Neural progenitor cell (in vitro differentiated cells): ENCODE measurements at regions not wholly inside any gene's neighbourhood (a gene's known extent, or its start where the extent isn't known, plus 50 kb on each side); places are given as distances from the start of the nearest gene placed in this dataset.
A peak's percentile ranks its signal among the peaks of the same experiment; 100 is the strongest.
"Not testable (repeated sequence)": the region's sequence is repeated elsewhere in the genome, so short reads cannot be mapped to it uniquely, and the experiment has no call there.

ENCODE experiments used
- DNase-seq: peaks from one replicate; pipeline ENCODE4 v3.0.0-alpha.2; 2016; ENCODE audit warnings: low spot score
- H2AFZ ChIP-seq: fragments of 200-600 bp; sonication (generic); replicated peaks from 2 replicates; pipeline ENCODE4 v1.6.1; 2016; ENCODE audit warnings: antibody characterized with exemption
- H3F3A ChIP-seq: fragments of 200-600 bp; sonication (generic); 2 replicates; pipeline ENCODE4 v1.6.1; 2016; ENCODE audit warnings: antibody characterized with exemption, low read depth
- H3K27ac ChIP-seq: fragments of 200-600 bp; sonication (generic); 2 replicates; pipeline ENCODE4 v1.5.1; 2016; ENCODE audit warnings: mild to moderate bottlenecking
- H3K27me3 ChIP-seq: fragments of 200-600 bp; sonication (generic); 2 replicates; pipeline ENCODE4 v1.6.1; 2016; ENCODE audit warnings: mild to moderate bottlenecking, moderate library complexity
- H3K36me3 ChIP-seq: fragments of 200-600 bp; sonication (generic); 2 replicates; pipeline ENCODE4 v1.5.1; 2016
- H3K4me1 ChIP-seq: fragments of 200-600 bp; sonication (generic); 2 replicates; pipeline ENCODE4 v1.6.1; 2016; ENCODE audit warnings: mixed run types
- H3K4me2 ChIP-seq: fragments of 200-600 bp; sonication (generic); 2 replicates; pipeline ENCODE4 v1.6.1; 2016
- H3K4me3 ChIP-seq: fragments of 200-600 bp; sonication (generic); 2 replicates; pipeline ENCODE4 v1.5.1; 2016
- H3K79me2 ChIP-seq: fragments of 200-600 bp; sonication (generic); 2 replicates; pipeline ENCODE4 v1.6.1; 2016; ENCODE audit warnings: low read depth
- H3K9ac ChIP-seq: fragments of 200-600 bp; sonication (generic); 2 replicates; pipeline ENCODE4 v1.6.1; 2016
- H3K9me3 ChIP-seq: fragments of 200-600 bp; sonication (generic); 2 replicates; pipeline ENCODE4 v1.5.1; 2016; ENCODE audit warnings: low read depth
- H4K20me1 ChIP-seq: fragments of 200-600 bp; sonication (generic); 2 replicates; pipeline ENCODE4 v1.6.1; 2016; ENCODE audit warnings: low read depth
- H3K27ac Mint-ChIP-seq: 3 replicates; pipeline ENCODE4 v1.8.0; 2021; ENCODE audit warnings: mixed read lengths
- H3K27me3 Mint-ChIP-seq: 2 replicates; pipeline ENCODE4 v1.8.0; 2022; ENCODE audit warnings: low read depth, mild to moderate bottlenecking, inconsistent platforms, moderate library complexity, mixed read lengths; ENCODE audit not compliant: insufficient read depth
- H3K36me3 Mint-ChIP-seq: 3 replicates; pipeline ENCODE4 v1.8.0; 2021; ENCODE audit warnings: mixed read lengths
- H3K4me1 Mint-ChIP-seq: 3 replicates; pipeline ENCODE4 v1.8.0; 2021; ENCODE audit warnings: mixed read lengths
- H3K4me3 Mint-ChIP-seq: 3 replicates; pipeline ENCODE4 v1.8.0; 2021; ENCODE audit warnings: mild to moderate bottlenecking, moderate library complexity, mixed read lengths
- H3K9me3 Mint-ChIP-seq: 3 replicates; pipeline ENCODE4 v1.8.0; 2020; ENCODE audit warnings: mixed read lengths
- CTCF ChIP-seq: fragments of 200-600 bp; sonication (generic); IDR thresholded peaks from 2 replicates; pipeline ENCODE4 v1.5.1; 2017; ENCODE audit warnings: antibody characterized with exemption, mild to moderate bottlenecking
- EZH2 ChIP-seq: fragments of 200-600 bp; sonication (generic); IDR thresholded peaks from 2 replicates; pipeline ENCODE4 v1.6.1; 2017; ENCODE audit warnings: antibody characterized with exemption, mild to moderate bottlenecking, moderate library complexity
- EZH2phosphoT487 ChIP-seq: fragments of 200-600 bp; sonication (generic); IDR thresholded peaks from 2 replicates; pipeline ENCODE4 v1.6.1; 2017; ENCODE audit warnings: antibody characterized with exemption

GRCh38 chrX:63581906-63582305, 203.1 kb downstream of the ARHGEF9 start:
- Histone ChIP-seq H3K4me3 (no peak overlapping the region), H3F3A (no peaks in the 10 kb centered on the region), H3K4me1 (no peaks in the 10 kb centered on the region), H3K9ac (no peak overlapping the region), H3K27me3 (no peaks in the 10 kb centered on the region), H2AFZ (no peak overlapping the region), H4K20me1 (no peaks in the 10 kb centered on the region), H3K36me3 (no peaks in the 10 kb centered on the region), H3K79me2 (no peaks in the 10 kb centered on the region), H3K27ac (no peak overlapping the region), H3K9me3 (no peaks in the 10 kb centered on the region), H3K4me2 (no peak overlapping the region)
- Mint-ChIP-seq H3K4me3 (no peak overlapping the region), H3K4me1 (no peaks in the 10 kb centered on the region), H3K9me3 (peaks cover 6% of the 10 kb centered on the region), H3K27me3 (no peaks in the 10 kb centered on the region), H3K27ac (no peak overlapping the region), H3K36me3 (no peaks in the 10 kb centered on the region)
- TF ChIP-seq CTCF, result no peak
- TF ChIP-seq EZH2phosphoT487, result no peak
- no peak for TF ChIP-seq EZH2
- no peak for DNase-seq

GRCh38 chrX:63581398-63581797, 203.6 kb downstream of the ARHGEF9 start:
- no peak overlapping the region for H3K4me3 Mint-ChIP-seq

GRCh38 chrX:63576533-63576932, 208.5 kb downstream of the ARHGEF9 start:
- no peaks in the 10 kb centered on the region for H3K9me3 ChIP-seq
- H3K9me3 Mint-ChIP-seq, result peaks cover 6% of the 10 kb centered on the region
- H3K36me3 Mint-ChIP-seq, result no peaks in the 10 kb centered on the region
- no peak overlapping the region for H3K27ac Mint-ChIP-seq
- H3K9ac ChIP-seq, result no peak overlapping the region
- no peaks in the 10 kb centered on the region for H3K79me2 ChIP-seq
- DNase-seq, result no peak
- no peak overlapping the region for H3K4me3 ChIP-seq
- H2AFZ ChIP-seq, result no peak overlapping the region
- no peaks in the 10 kb centered on the region for H3F3A ChIP-seq
- no peak overlapping the region for H3K4me2 ChIP-seq
- no peaks in the 10 kb centered on the region for H3K4me1 ChIP-seq
- H3K4me3 Mint-ChIP-seq, result no peak overlapping the region
- no peaks in the 10 kb centered on the region for H4K20me1 ChIP-seq
- H3K4me1 Mint-ChIP-seq, result no peaks in the 10 kb centered on the region
- H3K27me3 Mint-ChIP-seq, result no peaks in the 10 kb centered on the region
- H3K36me3 ChIP-seq, result no peaks in the 10 kb centered on the region
- no peak overlapping the region for H3K27ac ChIP-seq
- no peaks in the 10 kb centered on the region for H3K27me3 ChIP-seq
- TF ChIP-seq CTCF (no peak), EZH2 (no peak), EZH2phosphoT487 (no peak)

More at GRCh38 chrX:63581398-63581797, 203.6 kb downstream of the ARHGEF9 start:
- Mint-ChIP-seq H3K27ac (no peak overlapping the region), H3K36me3 (no peaks in the 10 kb centered on the region), H3K9me3 (peaks cover 6% of the 10 kb centered on the region), H3K4me1 (no peaks in the 10 kb centered on the region), H3K27me3 (no peaks in the 10 kb centered on the region)
- no peak for TF ChIP-seq EZH2
- TF ChIP-seq CTCF, result no peak
- TF ChIP-seq EZH2phosphoT487, result no peak
- Histone ChIP-seq H3K9me3 (no peaks in the 10 kb centered on the region), H3K4me3 (no peak overlapping the region), H2AFZ (no peak overlapping the region), H3K4me1 (no peaks in the 10 kb centered on the region), H3K4me2 (no peak overlapping the region), H3K9ac (no peak overlapping the region), H3K79me2 (no peaks in the 10 kb centered on the region), H3K27ac (no peak overlapping the region), H4K20me1 (no peaks in the 10 kb centered on the region), H3K27me3 (no peaks in the 10 kb centered on the region), H3F3A (no peaks in the 10 kb centered on the region), H3K36me3 (no peaks in the 10 kb centered on the region)
- peak; percentile 3 for DNase-seq

GRCh38 chrX:63575700-63576099, 209.3 kb downstream of the ARHGEF9 start:
- H3K4me3 ChIP-seq, H3K79me2 ChIP-seq, H4K20me1 ChIP-seq, H2AFZ ChIP-seq, H3K4me1 Mint-ChIP-seq, DNase-seq, H3K9me3 Mint-ChIP-seq, H3K9me3 ChIP-seq, H3K4me1 ChIP-seq, H3K4me3 Mint-ChIP-seq, H3K27ac ChIP-seq, H3K27me3 ChIP-seq, H3K4me2 ChIP-seq, H3K36me3 ChIP-seq, H3F3A ChIP-seq, H3K9ac ChIP-seq, H3K27me3 Mint-ChIP-seq, H3K36me3 Mint-ChIP-seq, H3K27ac Mint-ChIP-seq: not testable (repeated sequence)
